ENCODE measurements at regions not wholly inside any gene's neighbourhood (a gene's known extent, or its start where the extent isn't known, plus 50 kb on each side); places are given as distances from the start of the nearest gene placed in this dataset.
A peak's percentile ranks its signal among the peaks of the same experiment; 100 is the strongest.

- no peak for FAIRE-seq
Measured at GRCh38 chr6:128827675-128828464, 55.1 kb upstream of the LAMA2 start.

- FAIRE-seq: no peak
Measured at GRCh38 chr6:128826606-128827005, 56.3 kb upstream of the LAMA2 start.

- FAIRE-seq: no peak
Measured at GRCh38 chr6:128822271-128822670, 60.7 kb upstream of the LAMA2 start.

- FAIRE-seq: no peak
Measured at GRCh38 chr6:128821116-128821515, 61.8 kb upstream of the LAMA2 start.

- no peak for FAIRE-seq
Measured at GRCh38 chr6:128808856-128809255, 74.1 kb upstream of the LAMA2 start.

GRCh38 chr6:128807577-128807976 is 75.4 kb upstream of the LAMA2 start:
- FAIRE-seq: peak; percentile 5

GRCh38 chr6:128806261-128806660 is 76.7 kb upstream of the LAMA2 start:
- FAIRE-seq: no peak

- no peak for FAIRE-seq
Measured at GRCh38 chr6:128803911-128804310, 79.0 kb upstream of the LAMA2 start.

- FAIRE-seq: no peak
Measured at GRCh38 chr6:128801621-128802020, 81.3 kb upstream of the LAMA2 start.

- FAIRE-seq: no peak
Measured at GRCh38 chr6:128784266-128784665, 98.7 kb upstream of the LAMA2 start.

- FAIRE-seq: no peak
Measured at GRCh38 chr6:128768187-128768586, 114.8 kb upstream of the LAMA2 start.

- FAIRE-seq: no peak
Measured at GRCh38 chr6:128767705-128768104, 115.2 kb upstream of the LAMA2 start.

GRCh38 chr6:128767150-128767549 is 115.8 kb upstream of the LAMA2 start:
- FAIRE-seq: no peak

GRCh38 chr6:128763599-128764300 is 119.2 kb upstream of the LAMA2 start:
- FAIRE-seq: no peak

- FAIRE-seq: no peak
Measured at GRCh38 chr6:128759901-128760300, 123.0 kb upstream of the LAMA2 start.

- no peak for FAIRE-seq
Measured at GRCh38 chr6:128759447-128759846, 123.5 kb upstream of the LAMA2 start.

GRCh38 chr6:128757961-128758360 is 125.0 kb upstream of the LAMA2 start:
- no peak for FAIRE-seq

GRCh38 chr6:128754658-128755256 is 128.2 kb upstream of the LAMA2 start:
- FAIRE-seq: no peak

GRCh38 chr6:128743974-128744765 is 138.8 kb upstream of the LAMA2 start:
- FAIRE-seq: no peak

GRCh38 chr6:128742900-128743299 is 140.0 kb upstream of the LAMA2 start:
- no peak for FAIRE-seq

- FAIRE-seq: no peak
Measured at GRCh38 chr6:128740951-128741350, 142.0 kb upstream of the LAMA2 start.

- FAIRE-seq: no peak
Measured at GRCh38 chr6:128739112-128739511, 143.8 kb upstream of the LAMA2 start.

GRCh38 chr6:128738112-128738511 is 144.8 kb upstream of the LAMA2 start:
- FAIRE-seq: no peak
